ENCODE measurements at regions not wholly inside any gene's neighbourhood (a gene's known extent, or its start where the extent isn't known, plus 50 kb on each side); places are given as distances from the start of the nearest gene placed in this dataset.
A peak's percentile ranks its signal among the peaks of the same experiment; 100 is the strongest.
"Not testable (repeated sequence)": the region's sequence is repeated elsewhere in the genome, so short reads cannot be mapped to it uniquely, and the experiment has no call there.

DNA sequence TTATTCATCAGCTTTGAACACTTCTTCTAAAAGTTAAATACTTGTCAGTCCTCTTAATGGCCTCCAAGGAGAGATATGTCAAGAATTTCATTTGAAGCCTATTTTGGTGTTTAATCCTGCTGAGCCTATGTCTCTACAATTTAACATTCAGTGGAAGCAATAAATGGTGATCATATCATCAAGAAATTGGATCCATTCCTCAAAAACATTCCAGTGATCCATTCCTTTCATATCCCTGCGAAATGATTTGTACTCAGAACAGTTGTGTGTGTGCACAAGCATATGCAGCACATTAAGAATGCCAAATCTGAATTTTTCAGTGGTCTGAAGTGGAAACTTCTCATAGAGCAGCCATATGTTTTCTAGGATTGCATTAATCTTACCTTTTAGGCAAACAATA is 373.7 kb upstream of the SYT1 start:
- DNase-seq (ENCODE audit: low spot score) = no peak

DNA sequence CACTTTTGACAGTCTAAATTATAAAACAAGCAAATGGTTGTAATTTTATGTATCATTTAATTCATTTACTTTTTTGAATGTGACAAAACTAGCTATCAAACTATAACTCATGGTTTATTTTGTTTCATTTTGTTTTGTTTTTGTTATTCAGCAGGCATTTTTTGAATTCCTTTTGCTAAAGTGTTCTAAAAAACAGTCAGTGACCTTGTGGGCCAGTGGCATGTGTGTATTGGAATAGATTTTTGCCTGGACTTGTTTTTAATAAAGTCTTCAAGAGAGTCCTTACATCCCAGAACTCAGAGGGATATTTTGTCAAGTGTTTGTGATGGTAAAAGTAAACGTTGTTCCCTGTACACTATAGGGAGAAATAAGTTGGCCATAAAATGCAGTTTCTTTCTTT is 369.7 kb upstream of the SYT1 start:
- no peak for DNase-seq (ENCODE audit: low spot score)

- DNase-seq (ENCODE audit: low spot score) = no peak
Measured at GRCh38 chr12:78501825-78502224, 362.7 kb upstream of the SYT1 start.

- DNase-seq (ENCODE audit: low spot score) = peak; percentile 20
Measured at GRCh38 chr12:78519422-78519821, 345.2 kb upstream of the SYT1 start.

- DNase-seq (ENCODE audit: low spot score) = no peak
Measured at GRCh38 chr12:78530100-78530765, 334.3 kb upstream of the SYT1 start.

GRCh38 chr12:78531831-78532458 is 332.6 kb upstream of the SYT1 start:
- no peak for DNase-seq (ENCODE audit: low spot score)

- DNase-seq (ENCODE audit: low spot score) = no peak
Measured at GRCh38 chr12:78534311-78534710, 330.3 kb upstream of the SYT1 start.

DNA sequence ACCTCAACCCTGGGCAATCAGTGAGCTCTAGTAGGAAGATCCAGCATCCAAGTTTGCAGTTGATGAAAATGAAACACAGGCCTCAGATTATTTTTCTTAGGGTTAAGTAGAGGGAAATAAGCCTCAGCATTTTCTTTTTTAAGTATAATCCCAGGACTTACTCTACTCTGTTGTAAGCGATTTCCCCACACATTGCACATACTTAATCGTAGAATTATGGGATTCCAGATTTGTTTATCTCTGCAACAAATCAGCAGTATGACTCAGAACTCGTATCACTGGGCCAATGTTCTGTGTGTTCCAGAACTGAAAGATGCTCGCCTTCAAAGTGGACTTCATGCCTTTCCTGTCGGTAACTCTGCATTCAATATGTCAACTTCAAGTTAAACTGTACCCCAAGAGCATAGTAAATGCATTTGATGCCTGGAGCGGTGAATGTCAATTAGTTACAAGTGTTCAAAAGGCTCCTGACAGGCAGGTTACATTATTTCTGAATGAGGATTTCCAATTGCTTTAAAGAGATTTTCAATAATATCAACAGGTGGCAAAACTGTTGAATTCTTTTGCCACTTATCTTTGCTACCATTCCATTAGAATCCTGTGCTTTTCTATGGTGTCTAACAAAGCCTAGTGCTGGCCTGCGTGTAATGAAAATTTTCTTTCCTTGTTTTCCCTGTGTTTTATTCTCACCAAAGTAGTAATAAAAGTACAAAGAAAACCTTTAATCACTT is 323.8 kb upstream of the SYT1 start:
- DNase-seq (ENCODE audit: low spot score) = no peak

- no peak for DNase-seq (ENCODE audit: low spot score)
Measured at GRCh38 chr12:78550831-78551230, 313.7 kb upstream of the SYT1 start.

GRCh38 chr12:78555802-78556201 is 308.8 kb upstream of the SYT1 start:
- no peak for DNase-seq (ENCODE audit: low spot score)

DNA sequence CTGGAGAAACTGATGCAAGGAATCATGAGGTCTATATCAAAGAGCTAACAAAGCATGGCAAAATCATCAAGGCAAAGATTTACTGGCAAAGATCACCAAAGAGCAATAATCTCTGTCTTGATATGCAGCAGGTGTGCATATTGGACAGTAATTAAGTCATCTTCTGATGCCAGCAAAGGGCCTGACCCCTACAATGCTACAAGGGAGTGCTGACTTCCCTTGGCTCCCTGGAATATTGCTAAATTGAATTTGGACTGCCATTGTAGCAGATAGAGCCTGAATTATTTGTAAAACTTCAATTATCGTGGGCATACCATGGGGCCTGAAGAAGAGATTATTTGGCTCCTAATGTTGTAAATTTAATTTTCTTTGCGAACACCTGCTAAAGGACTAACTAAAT is 307.9 kb upstream of the SYT1 start:
- no peak for DNase-seq (ENCODE audit: low spot score)

- no peak for DNase-seq (ENCODE audit: low spot score)
Measured at GRCh38 chr12:78559416-78559815, 305.2 kb upstream of the SYT1 start.

DNA sequence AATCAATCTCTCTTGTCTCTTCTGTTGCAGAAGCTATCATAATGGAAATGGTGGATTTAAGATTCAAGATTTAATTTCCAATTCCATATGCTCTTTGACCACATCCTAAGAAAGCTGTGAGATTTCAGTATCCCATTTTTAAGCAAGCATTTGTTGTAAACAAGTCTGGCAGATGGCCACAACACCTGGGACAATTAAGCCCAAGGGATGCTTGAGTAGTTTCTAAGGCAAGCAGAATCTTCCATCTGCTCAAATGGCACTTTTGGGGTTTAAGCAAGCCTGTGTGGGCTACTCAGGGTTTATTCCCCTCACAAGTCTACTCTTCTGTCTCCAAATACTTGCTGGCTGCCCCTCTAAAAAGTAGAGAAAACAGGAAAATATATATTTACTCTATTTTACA is 304.7 kb upstream of the SYT1 start:
- DNase-seq (ENCODE audit: low spot score) = no peak

DNA sequence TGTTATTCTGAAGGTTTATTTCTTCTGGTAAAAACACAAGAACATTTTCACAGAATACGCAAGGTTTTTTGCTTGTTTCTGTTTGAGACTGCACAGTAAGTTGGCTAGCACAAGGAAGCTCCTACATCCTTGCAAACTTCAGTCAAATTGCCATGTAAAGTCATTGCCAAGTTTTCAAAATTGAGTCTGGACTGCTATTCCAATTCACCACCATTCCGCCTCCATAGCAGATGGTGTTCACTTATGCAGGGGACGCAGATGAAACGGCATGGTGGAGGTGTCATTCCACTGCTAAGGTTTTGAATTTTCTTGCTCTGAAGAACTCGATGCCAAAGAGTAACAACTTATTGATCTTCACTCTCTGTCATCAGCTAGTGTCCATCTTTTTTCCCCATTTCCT is 303.9 kb upstream of the SYT1 start:
- no peak for DNase-seq (ENCODE audit: low spot score)

DNA sequence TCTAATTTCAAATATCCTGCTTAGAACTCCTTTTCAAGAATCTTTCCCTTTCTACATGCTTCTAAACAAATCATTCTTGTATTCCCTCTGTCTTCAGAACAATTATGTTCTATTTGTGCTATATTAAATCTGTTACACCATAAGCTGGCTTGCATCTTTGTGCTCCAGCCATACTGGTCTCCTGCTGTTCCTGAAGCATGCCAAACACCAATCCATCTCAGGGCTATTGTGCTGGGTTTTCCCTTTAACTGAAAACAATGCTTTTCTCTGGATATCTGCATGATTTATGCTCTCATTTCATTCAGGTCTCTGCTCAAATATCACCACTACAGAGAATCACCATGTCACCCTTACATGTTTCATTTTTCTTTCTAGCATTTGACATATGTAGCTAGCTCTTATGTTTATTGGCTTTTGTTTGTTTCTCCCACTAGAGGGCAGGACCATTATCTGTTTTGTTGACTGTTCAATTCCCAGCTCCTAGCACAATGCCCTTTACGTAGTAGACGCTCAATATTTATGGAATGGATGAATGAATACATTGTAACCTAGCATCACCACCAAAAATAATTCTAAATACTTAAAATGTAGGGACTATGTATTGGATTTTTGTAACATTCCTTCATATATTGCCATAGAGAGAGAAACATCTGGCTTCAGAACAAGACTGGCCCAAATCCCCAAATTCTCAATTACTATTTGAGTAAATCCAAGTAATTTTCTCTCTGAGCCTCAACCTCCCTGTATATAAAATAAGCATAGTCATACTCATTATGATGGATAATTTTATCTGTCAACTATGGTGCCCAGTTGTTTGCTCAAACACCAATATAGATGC is 302.0 kb upstream of the SYT1 start:
- DNase-seq (ENCODE audit: low spot score) = no peak

DNA sequence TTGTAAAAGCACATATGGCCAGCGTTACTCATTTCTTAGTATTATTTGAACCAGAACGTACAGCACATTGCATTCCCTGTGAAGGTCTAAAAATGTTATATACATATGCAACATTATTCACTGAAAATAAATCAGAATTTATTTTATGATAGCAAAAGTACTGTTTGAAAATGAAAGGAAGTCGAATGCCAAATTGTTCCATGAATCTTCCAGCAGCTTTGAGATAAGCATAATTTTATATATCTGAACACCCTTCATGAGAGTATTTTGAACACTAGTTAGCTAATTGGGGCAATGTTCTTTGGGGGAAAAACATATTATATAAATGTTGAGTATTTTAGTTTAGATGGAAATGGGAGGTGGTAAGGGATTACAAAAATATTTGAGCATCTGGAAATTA is 300.7 kb upstream of the SYT1 start:
- DNase-seq (ENCODE audit: low spot score) = no peak

DNA sequence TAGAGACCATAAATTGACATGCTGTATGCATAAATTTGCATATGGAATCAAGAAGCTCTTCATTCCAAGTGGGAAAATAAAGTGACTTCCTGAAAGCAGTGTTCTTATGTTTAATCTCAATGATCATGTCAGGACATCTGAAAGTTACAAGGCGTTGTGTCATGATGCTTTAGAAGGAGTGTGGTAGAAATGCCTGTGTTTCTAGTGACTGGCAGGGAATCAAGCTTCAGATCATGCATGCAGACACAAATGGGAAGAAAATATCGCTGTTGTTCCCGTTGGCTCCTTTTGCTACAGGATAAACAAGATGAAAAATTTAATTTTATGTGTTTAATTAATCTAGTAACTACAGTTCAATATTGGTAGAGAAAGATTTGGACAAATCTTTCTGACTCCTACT is 298.1 kb upstream of the SYT1 start:
- no peak for DNase-seq (ENCODE audit: low spot score)

DNA sequence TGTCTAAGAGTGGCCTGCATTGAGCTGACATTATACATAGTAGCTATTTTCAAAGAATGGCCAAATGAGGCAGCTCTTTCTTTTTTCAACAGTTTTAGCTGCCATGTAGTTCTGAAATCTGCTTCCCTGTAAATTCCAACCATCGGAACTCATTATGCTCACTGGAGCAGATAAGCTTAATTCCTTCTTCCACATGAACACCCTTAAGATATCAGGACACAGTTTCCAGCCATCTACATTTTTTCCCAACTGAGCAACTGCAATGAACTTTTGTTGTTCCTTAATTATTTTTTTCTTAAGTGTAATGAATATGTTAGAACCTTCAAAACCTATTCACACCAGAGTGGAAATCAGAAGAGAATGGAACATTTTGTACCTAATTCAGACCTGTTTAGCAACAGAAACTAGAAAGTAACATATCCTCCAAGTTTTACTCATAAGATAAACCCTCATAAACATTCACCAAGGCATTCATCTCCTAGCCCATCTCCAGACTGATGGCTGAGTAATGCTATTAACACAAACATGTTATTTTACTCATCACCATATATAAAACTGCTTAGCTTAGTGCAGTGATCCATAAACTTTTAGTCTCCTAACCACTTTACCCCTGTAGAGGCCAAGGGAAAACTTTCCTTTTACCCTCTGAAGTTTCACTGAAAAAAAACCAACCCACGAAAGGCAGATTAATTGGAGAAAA is 296.1 kb upstream of the SYT1 start:
- DNase-seq (ENCODE audit: low spot score) = no peak

DNA sequence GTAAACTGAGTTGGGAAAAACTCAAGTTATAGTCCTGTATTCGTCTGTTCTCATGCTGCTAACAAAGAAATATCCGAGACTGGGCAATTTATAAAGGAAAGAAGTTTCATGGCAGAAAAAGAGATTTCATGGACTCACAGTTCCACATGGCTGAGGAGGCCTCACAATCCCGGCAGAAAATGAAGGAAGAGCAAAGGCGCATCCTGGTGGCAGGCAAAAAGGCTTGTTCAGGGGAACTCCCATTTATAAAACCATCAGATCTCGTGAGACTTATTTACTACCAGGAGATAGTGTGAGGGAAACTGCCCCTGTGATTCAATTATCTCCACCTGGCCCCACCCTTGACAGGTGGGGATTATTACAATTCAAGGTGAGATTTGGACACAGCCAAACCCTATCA is 292.6 kb upstream of the SYT1 start:
- no peak for DNase-seq (ENCODE audit: low spot score)

DNA sequence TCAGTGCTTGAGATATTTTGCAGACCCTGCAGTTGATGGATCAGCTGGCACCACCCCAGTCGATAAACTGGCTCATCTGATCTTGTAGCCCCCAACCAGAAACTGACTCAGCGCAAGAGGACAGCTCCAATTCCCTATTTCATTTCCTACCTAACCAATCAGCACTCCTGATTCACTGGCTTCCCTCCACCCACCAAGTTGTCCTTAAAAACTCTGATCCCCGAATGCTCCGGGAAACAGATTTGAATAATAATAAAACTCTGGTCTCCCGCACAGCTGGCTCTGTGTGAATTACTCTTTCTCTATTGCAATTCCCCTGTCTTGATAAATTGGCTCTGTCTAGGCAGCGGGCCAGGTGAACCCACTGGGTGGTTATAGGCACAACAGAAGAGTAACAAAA is 289.4 kb upstream of the SYT1 start:
- DNase-seq (ENCODE audit: low spot score) = not testable (repeated sequence)

DNA sequence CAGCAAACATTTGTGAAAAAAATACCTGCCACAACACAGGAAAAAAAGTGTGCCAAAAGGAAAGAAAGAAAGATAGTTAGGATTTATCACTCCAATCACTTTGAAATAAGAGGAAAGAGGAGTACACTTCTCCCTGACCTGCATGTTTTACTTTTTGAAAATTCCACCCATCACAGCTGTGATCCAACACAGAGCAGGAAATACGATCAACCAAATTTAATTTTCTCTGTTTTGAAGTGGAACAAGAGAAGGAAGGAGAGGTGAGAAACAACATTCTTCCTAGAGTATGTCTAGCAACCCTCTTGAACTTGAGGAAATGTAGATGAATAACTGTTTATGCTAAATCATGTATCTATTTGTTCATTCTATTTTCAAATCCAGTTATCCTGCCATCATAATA is 284.7 kb upstream of the SYT1 start:
- no peak for DNase-seq (ENCODE audit: low spot score)
